Endothelial cell of umbilical vein (primary cell): ENCODE measurements at regions not wholly inside any gene's neighbourhood (a gene's known extent, or its start where the extent isn't known, plus 50 kb on each side); places are given as distances from the start of the nearest gene placed in this dataset.

Source experiments
- BruUV-seq: library from RNA; stranded (reverse); fragments of 400-500 nt; replicated peaks from 2 replicates; lab custom pipeline; 2021; lab: Mats Ljungman, UMichigan
- CTCF ChIA-PET: fragments of 300-600, 350-600 bp; sonication (Branson Sonifier 250); formaldehyde crosslinking; loops from one replicate; lab custom pipeline; 2021; ENCODE audit warnings: antibody characterized with exemption, inconsistent platforms; lab: Charles Lee
- POLR2A ChIA-PET: fragments of 300-600, 350-600 bp; sonication (Branson Sonifier 250); formaldehyde crosslinking; loops from one replicate; lab custom pipeline; 2021; ENCODE audit warnings: antibody characterized with exemption, inconsistent platforms; lab: Charles Lee
- DNase-seq: peaks from one replicate; pipeline ENCODE4 v3.0.0-alpha.2; 2011; ENCODE audit warnings: low read depth, low spot score
- FAIRE-seq: peaks from 2 replicates; lab custom pipeline; 2011; peaks lifted over from hg19 to GRCh38; lab: Jason Lieb, UNC
- H2AFZ ChIP-seq: 2 replicates; pipeline ENCODE4 v1.6.0; 2012; ENCODE audit warnings: low read depth, low read length, control low read depth, inconsistent platforms
- H3K27ac ChIP-seq: 2 replicates; pipeline ENCODE4 v1.5.1; 2011; ENCODE audit warnings: low read depth, mild to moderate bottlenecking, control low read depth, low read length, moderate library complexity; ENCODE audit not compliant: insufficient read depth
- H3K27me3 ChIP-seq, 2 experiments: 2 replicates each; pipeline versions ENCODE4 v1.6.0 to v1.6.1; 2011; ENCODE audit warnings: low read length in 2 of 2, mixed read lengths in 1 of 2; ENCODE audit not compliant: control insufficient read depth in 2 of 2, insufficient read depth in 2 of 2
- H3K36me3 ChIP-seq, 2 experiments: 2 replicates in 1 of 2; 3 replicates in 1 of 2; pipeline ENCODE4 v1.5.1; 2011; ENCODE audit warnings: low read length in 2 of 2, mild to moderate bottlenecking in 1 of 2, moderate library complexity in 1 of 2; ENCODE audit not compliant: control insufficient read depth in 2 of 2, insufficient read depth in 2 of 2; ENCODE audit errors: extremely low read depth in 1 of 2
- H3K4me1 ChIP-seq: 3 replicates; pipeline ENCODE4 v1.5.1; 2011; ENCODE audit warnings: mild to moderate bottlenecking, low read length; ENCODE audit not compliant: control insufficient read depth, insufficient read depth; ENCODE audit errors: extremely low read depth
- H3K4me2 ChIP-seq: 2 replicates; pipeline ENCODE4 v1.6.1; 2011; ENCODE audit warnings: low read length, control low read depth, mixed read lengths; ENCODE audit not compliant: insufficient read depth
- H3K4me3 ChIP-seq, 3 experiments: fragments of 200-600 bp in 1 of 3; sonication (generic), shearing (Covaris generic) in 1 of 3; replicated peaks in 1 of 3; 2 replicates each; pipeline ENCODE4 v1.5.1; 2011 to 2016; ENCODE audit warnings: control low read depth in 3 of 3, low read length in 3 of 3, mild to moderate bottlenecking in 2 of 3, inconsistent platforms in 1 of 3, low read depth in 1 of 3, moderate library complexity in 1 of 3; ENCODE audit not compliant: insufficient read depth in 1 of 3
- H3K79me2 ChIP-seq: 2 replicates; pipeline ENCODE4 v1.6.0; 2012; ENCODE audit warnings: low read length, inconsistent platforms; ENCODE audit not compliant: control insufficient read depth, insufficient read depth
- H3K9ac ChIP-seq: replicated peaks from 2 replicates; pipeline ENCODE3; 2011; ENCODE audit warnings: low read length, control low read depth; ENCODE audit not compliant: insufficient read depth; ENCODE audit errors: extremely low read depth
- H3K9me1 ChIP-seq: replicated peaks from 3 replicates; pipeline ENCODE4 v1.6.0; 2011; ENCODE audit warnings: mild to moderate bottlenecking, low read length; ENCODE audit not compliant: control insufficient read depth, insufficient read depth; ENCODE audit errors: extremely low read depth
- H3K9me3 ChIP-seq: replicated peaks from 2 replicates; pipeline ENCODE4 v1.5.1; 2012; ENCODE audit warnings: low read length, inconsistent platforms; ENCODE audit not compliant: control insufficient read depth, insufficient read depth
- H4K20me1 ChIP-seq: replicated peaks from 2 replicates; pipeline ENCODE3; 2011; ENCODE audit warnings: mild to moderate bottlenecking, low read length; ENCODE audit not compliant: control insufficient read depth, insufficient read depth; ENCODE audit errors: extremely low read depth
- CTCF ChIP-seq, 2 donors: IDR thresholded peaks; 1 replicate in 1 of 2; 2 replicates in 1 of 2; pipeline ENCODE4 v1.5.1; 2011; ENCODE audit warnings: low read length in 2 of 2, mild to moderate bottlenecking in 2 of 2, moderate library complexity in 2 of 2, control low read depth in 1 of 2, inconsistent platforms in 1 of 2, low read depth in 1 of 2; ENCODE audit not compliant: insufficient read depth in 1 of 2; ENCODE audit errors: extremely low read depth in 1 of 2
- EZH2 ChIP-seq: IDR thresholded peaks from 2 replicates; pipeline ENCODE4 v1.6.1; 2012; ENCODE audit warnings: borderline replicate concordance, low read depth, mild to moderate bottlenecking, moderate library complexity, low read length, inconsistent platforms; ENCODE audit not compliant: severe bottlenecking
- FOS ChIP-seq: IDR thresholded peaks from 2 replicates; pipeline ENCODE4 v1.6.1; 2011; ENCODE audit warnings: mild to moderate bottlenecking, low read length, moderate library complexity, borderline replicate concordance; ENCODE audit not compliant: insufficient read depth
- GATA2 ChIP-seq: IDR thresholded peaks from 2 replicates; pipeline ENCODE4 v1.7.0; 2011; ENCODE audit warnings: low read depth, mild to moderate bottlenecking, moderate library complexity, mixed read lengths, low read length; ENCODE audit not compliant: insufficient read length, insufficient read depth
- JUN ChIP-seq: IDR thresholded peaks from 2 replicates; pipeline ENCODE4 v1.6.1; 2011; ENCODE audit warnings: borderline replicate concordance, low read depth; ENCODE audit not compliant: insufficient read length, insufficient read depth
- MAX ChIP-seq: IDR thresholded peaks from 2 replicates; pipeline ENCODE4 v1.6.1; 2011; ENCODE audit not compliant: insufficient read depth, insufficient read length
- MYC ChIP-seq: IDR thresholded peaks from one replicate; pipeline ENCODE4 v1.6.1; 2011; ENCODE audit warnings: mild to moderate bottlenecking, low read depth, low read length
- POLR2A ChIP-seq: IDR thresholded peaks from 2 replicates; pipeline ENCODE4 v1.6.1; 2012; ENCODE audit warnings: low read depth, mild to moderate bottlenecking, control low read depth, low read length
- POLR2AphosphoS5 ChIP-seq: IDR thresholded peaks from 2 replicates; pipeline ENCODE4 v1.6.1; 2012; ENCODE audit warnings: low read depth, mild to moderate bottlenecking, control low read depth, low read length, moderate library complexity; ENCODE audit not compliant: insufficient read depth
- dilution Hi-C: fragments of 300-500 bp; cut with MboI; formaldehyde crosslinking; loops from one replicate; pipeline ENCODE4 v1.15.0; 2019; ENCODE audit warnings: low sequenced_read_pairs; ENCODE audit not compliant: extremely low pct_ligation_motif_present
- intact Hi-C: fragments of 100-400 bp; cut with micrococcal nuclease; formaldehyde crosslinking; loops from one replicate; pipeline ENCODE4 v1.10.0; 2022

GRCh38 chr10:33395201-33395600, 60.7 kb upstream of the NRP1 start:
- no peaks in the 10 kb centered on the region for H3K36me3 ChIP-seq
- H3K9ac ChIP-seq, result no peak overlapping the region
- H3K4me2 ChIP-seq, result no peak overlapping the region
- dilution Hi-C loops, result no loop called here
- intact Hi-C loops, result no loop called here
- H2AFZ ChIP-seq, result no peak overlapping the region
- no peak overlapping the region for H3K27ac ChIP-seq
- TF ChIP-seq CTCF (IDR thresholded peaks at IDR 0.05; ENCODE audit: extremely low read depth in 1 of 2, insufficient read depth in 1 of 2, low read depth in 1 of 2, low read length in 2 of 2) (no peak), MYC (no peak), POLR2AphosphoS5 (no peak), JUN (no peak)
- H3K9me1 ChIP-seq, result no peaks in the 10 kb centered on the region
- ChIA-PET POLR2A (no interaction called here), CTCF (interaction anchor here (0.7 kb wide), 1 partner anchor 14 kb away, joined by 3 read pairs; no protein-coding TSS in a partner anchor)
- H3K27me3 ChIP-seq, result peaks cover 13 to 18% of the 10 kb centered on the region in 2 experiments
- BruUV-seq, result no TSS peak
- no peaks in the 10 kb centered on the region for H3K4me1 ChIP-seq
- no peaks in the 10 kb centered on the region for H3K79me2 ChIP-seq
- H3K4me3 ChIP-seq, result no peak overlapping the region
- no peak for DNase-seq
- H4K20me1 ChIP-seq, result no peaks in the 10 kb centered on the region
- no peaks in the 10 kb centered on the region for H3K9me3 ChIP-seq
- FAIRE-seq, result no peak

- Histone ChIP-seq H3K4me1 (no peaks in the 10 kb centered on the region), H3K79me2 (no peaks in the 10 kb centered on the region), H3K27me3 (peaks cover 13 to 18% of the 10 kb centered on the region in 2 experiments), H2AFZ (no peak overlapping the region), H3K4me3 (no peak overlapping the region), H3K9me3 (no peaks in the 10 kb centered on the region), H3K9me1 (no peaks in the 10 kb centered on the region), H3K4me2 (no peak overlapping the region), H3K9ac (no peak overlapping the region), H3K36me3 (no peaks in the 10 kb centered on the region), H3K27ac (no peak overlapping the region), H4K20me1 (no peaks in the 10 kb centered on the region)
- FAIRE-seq (no peak), DNase-seq (no peak)
- CTCF ChIA-PET, result no interaction called here
- intact Hi-C loops (no loop called here), dilution Hi-C loops (no loop called here)
- TF ChIP-seq EZH2, result no peak
- TF ChIP-seq MAX, result no peak
- no peak for TF ChIP-seq POLR2AphosphoS5
- no peak for TF ChIP-seq CTCF (IDR thresholded peaks at IDR 0.05; ENCODE audit: extremely low read depth in 1 of 2, insufficient read depth in 1 of 2, low read depth in 1 of 2, low read length in 2 of 2)
- TF ChIP-seq GATA2, result no peak
- no peak for TF ChIP-seq POLR2A
- no peak for TF ChIP-seq MYC
- TF ChIP-seq JUN, result no peak
- TF ChIP-seq FOS, result no peak
- POLR2A ChIA-PET, result no interaction called here
- BruUV-seq, result no TSS peak
Observed at GRCh38 chr10:33392706-33393105, 58.2 kb upstream of the NRP1 start.
